Neural progenitor cell (in vitro differentiated cells): ENCODE measurements at regions not wholly inside any gene's neighbourhood (a gene's known extent, or its start where the extent isn't known, plus 50 kb on each side); places are given as distances from the start of the nearest gene placed in this dataset.
"Not testable (repeated sequence)": the region's sequence is repeated elsewhere in the genome, so short reads cannot be mapped to it uniquely, and the experiment has no call there.

Experiments
- DNase-seq: peaks from one replicate; pipeline ENCODE4 v3.0.0-alpha.2; 2016; ENCODE audit warnings: low spot score
- H2AFZ ChIP-seq: fragments of 200-600 bp; sonication (generic); replicated peaks from 2 replicates; pipeline ENCODE4 v1.6.1; 2016; ENCODE audit warnings: antibody characterized with exemption
- H3F3A ChIP-seq: fragments of 200-600 bp; sonication (generic); 2 replicates; pipeline ENCODE4 v1.6.1; 2016; ENCODE audit warnings: antibody characterized with exemption, low read depth
- H3K27ac ChIP-seq: fragments of 200-600 bp; sonication (generic); 2 replicates; pipeline ENCODE4 v1.5.1; 2016; ENCODE audit warnings: mild to moderate bottlenecking
- H3K27me3 ChIP-seq: fragments of 200-600 bp; sonication (generic); 2 replicates; pipeline ENCODE4 v1.6.1; 2016; ENCODE audit warnings: mild to moderate bottlenecking, moderate library complexity
- H3K36me3 ChIP-seq: fragments of 200-600 bp; sonication (generic); 2 replicates; pipeline ENCODE4 v1.5.1; 2016
- H3K4me1 ChIP-seq: fragments of 200-600 bp; sonication (generic); 2 replicates; pipeline ENCODE4 v1.6.1; 2016; ENCODE audit warnings: mixed run types
- H3K4me2 ChIP-seq: fragments of 200-600 bp; sonication (generic); 2 replicates; pipeline ENCODE4 v1.6.1; 2016
- H3K4me3 ChIP-seq: fragments of 200-600 bp; sonication (generic); 2 replicates; pipeline ENCODE4 v1.5.1; 2016
- H3K79me2 ChIP-seq: fragments of 200-600 bp; sonication (generic); 2 replicates; pipeline ENCODE4 v1.6.1; 2016; ENCODE audit warnings: low read depth
- H3K9ac ChIP-seq: fragments of 200-600 bp; sonication (generic); 2 replicates; pipeline ENCODE4 v1.6.1; 2016
- H3K9me3 ChIP-seq: fragments of 200-600 bp; sonication (generic); 2 replicates; pipeline ENCODE4 v1.5.1; 2016; ENCODE audit warnings: low read depth
- H4K20me1 ChIP-seq: fragments of 200-600 bp; sonication (generic); 2 replicates; pipeline ENCODE4 v1.6.1; 2016; ENCODE audit warnings: low read depth
- H3K27ac Mint-ChIP-seq: 3 replicates; pipeline ENCODE4 v1.8.0; 2021; ENCODE audit warnings: mixed read lengths
- H3K27me3 Mint-ChIP-seq: 2 replicates; pipeline ENCODE4 v1.8.0; 2022; ENCODE audit warnings: low read depth, mild to moderate bottlenecking, inconsistent platforms, moderate library complexity, mixed read lengths; ENCODE audit not compliant: insufficient read depth
- H3K36me3 Mint-ChIP-seq: 3 replicates; pipeline ENCODE4 v1.8.0; 2021; ENCODE audit warnings: mixed read lengths
- H3K4me1 Mint-ChIP-seq: 3 replicates; pipeline ENCODE4 v1.8.0; 2021; ENCODE audit warnings: mixed read lengths
- H3K4me3 Mint-ChIP-seq: 3 replicates; pipeline ENCODE4 v1.8.0; 2021; ENCODE audit warnings: mild to moderate bottlenecking, moderate library complexity, mixed read lengths
- H3K9me3 Mint-ChIP-seq: 3 replicates; pipeline ENCODE4 v1.8.0; 2020; ENCODE audit warnings: mixed read lengths
- EZH2 ChIP-seq: fragments of 200-600 bp; sonication (generic); IDR thresholded peaks from 2 replicates; pipeline ENCODE4 v1.6.1; 2017; ENCODE audit warnings: antibody characterized with exemption, mild to moderate bottlenecking, moderate library complexity
- EZH2phosphoT487 ChIP-seq: fragments of 200-600 bp; sonication (generic); IDR thresholded peaks from 2 replicates; pipeline ENCODE4 v1.6.1; 2017; ENCODE audit warnings: antibody characterized with exemption
- TF ChIP-seq, protein P1 (sequence below): fragments of 200-600 bp; sonication (generic); IDR thresholded peaks from 2 replicates; pipeline ENCODE4 v1.5.1; 2017; ENCODE audit warnings: antibody characterized with exemption, mild to moderate bottlenecking

DNA sequence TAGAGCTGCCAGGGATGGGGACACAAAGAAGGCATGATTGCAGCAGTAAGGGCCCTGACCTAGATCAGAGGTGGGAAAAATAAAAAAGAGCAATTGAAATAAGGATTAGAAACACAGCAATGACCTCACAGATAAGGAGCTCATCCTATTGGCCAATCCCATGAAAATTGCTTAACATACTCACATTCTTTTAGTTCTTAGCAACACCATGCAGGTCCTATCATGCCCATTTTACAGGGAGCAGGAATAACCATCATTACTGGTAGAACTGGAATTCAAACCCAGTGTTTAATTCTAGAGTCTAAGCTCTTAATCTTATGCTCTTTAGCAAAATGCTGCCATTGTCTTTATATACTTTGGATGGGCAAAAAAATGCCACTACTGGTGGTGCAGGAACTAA lies 267.7 kb downstream of the RNF144B start:
- H3F3A ChIP-seq, result no peaks in the 10 kb centered on the region
- H3K79me2 ChIP-seq, result no peaks in the 10 kb centered on the region
- no peak for DNase-seq
- no peaks in the 10 kb centered on the region for H3K36me3 Mint-ChIP-seq
- H3K27me3 ChIP-seq, result no peaks in the 10 kb centered on the region
- no peak overlapping the region for H3K4me3 Mint-ChIP-seq
- peaks cover 13% of the 10 kb centered on the region for H3K9me3 Mint-ChIP-seq
- H3K27me3 Mint-ChIP-seq, result no peaks in the 10 kb centered on the region
- H2AFZ ChIP-seq, result no peak overlapping the region
- no peaks in the 10 kb centered on the region for H3K4me1 Mint-ChIP-seq
- no peaks in the 10 kb centered on the region for H4K20me1 ChIP-seq
- no peak overlapping the region for H3K27ac Mint-ChIP-seq
- no peak overlapping the region for H3K27ac ChIP-seq
- no peak overlapping the region for H3K4me2 ChIP-seq
- H3K4me1 ChIP-seq, result no peaks in the 10 kb centered on the region
- H3K9me3 ChIP-seq, result peaks cover 3% of the 10 kb centered on the region
- H3K36me3 ChIP-seq, result no peaks in the 10 kb centered on the region
- no peak overlapping the region for H3K9ac ChIP-seq
- no peak overlapping the region for H3K4me3 ChIP-seq
- TF ChIP-seq, protein P1, sequence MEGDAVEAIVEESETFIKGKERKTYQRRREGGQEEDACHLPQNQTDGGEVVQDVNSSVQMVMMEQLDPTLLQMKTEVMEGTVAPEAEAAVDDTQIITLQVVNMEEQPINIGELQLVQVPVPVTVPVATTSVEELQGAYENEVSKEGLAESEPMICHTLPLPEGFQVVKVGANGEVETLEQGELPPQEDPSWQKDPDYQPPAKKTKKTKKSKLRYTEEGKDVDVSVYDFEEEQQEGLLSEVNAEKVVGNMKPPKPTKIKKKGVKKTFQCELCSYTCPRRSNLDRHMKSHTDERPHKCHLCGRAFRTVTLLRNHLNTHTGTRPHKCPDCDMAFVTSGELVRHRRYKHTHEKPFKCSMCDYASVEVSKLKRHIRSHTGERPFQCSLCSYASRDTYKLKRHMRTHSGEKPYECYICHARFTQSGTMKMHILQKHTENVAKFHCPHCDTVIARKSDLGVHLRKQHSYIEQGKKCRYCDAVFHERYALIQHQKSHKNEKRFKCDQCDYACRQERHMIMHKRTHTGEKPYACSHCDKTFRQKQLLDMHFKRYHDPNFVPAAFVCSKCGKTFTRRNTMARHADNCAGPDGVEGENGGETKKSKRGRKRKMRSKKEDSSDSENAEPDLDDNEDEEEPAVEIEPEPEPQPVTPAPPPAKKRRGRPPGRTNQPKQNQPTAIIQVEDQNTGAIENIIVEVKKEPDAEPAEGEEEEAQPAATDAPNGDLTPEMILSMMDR, result no peak
- no peak for TF ChIP-seq EZH2
- TF ChIP-seq EZH2phosphoT487, result no peak

- Histone ChIP-seq H3F3A (no peaks in the 10 kb centered on the region), H2AFZ (no peak overlapping the region), H3K9me3 (peaks cover 3% of the 10 kb centered on the region), H3K4me2 (no peak overlapping the region), H3K79me2 (no peaks in the 10 kb centered on the region), H3K4me3 (no peak overlapping the region), H3K4me1 (no peaks in the 10 kb centered on the region), H3K36me3 (no peaks in the 10 kb centered on the region), H3K27me3 (no peaks in the 10 kb centered on the region), H3K27ac (no peak overlapping the region), H4K20me1 (no peaks in the 10 kb centered on the region), H3K9ac (no peak overlapping the region)
- DNase-seq, result no peak
- H3K4me1 Mint-ChIP-seq, result no peaks in the 10 kb centered on the region
- H3K9me3 Mint-ChIP-seq, result peaks cover 13% of the 10 kb centered on the region
- H3K27ac Mint-ChIP-seq, result no peak overlapping the region
- no peak overlapping the region for H3K4me3 Mint-ChIP-seq
- TF ChIP-seq EZH2 (no peak), EZH2phosphoT487 (no peak)
- TF ChIP-seq, protein P1, result no peak
- H3K36me3 Mint-ChIP-seq, result no peaks in the 10 kb centered on the region
- H3K27me3 Mint-ChIP-seq, result no peaks in the 10 kb centered on the region
These were observed 269.4 kb downstream of the RNF144B start for GRCh38 chr6:18656506-18656905.

GRCh38 chr6:18659994-18660393 lies 272.8 kb downstream of the RNF144B start:
- not testable (repeated sequence) for H4K20me1 ChIP-seq, H3K4me1 ChIP-seq, H3F3A ChIP-seq, H2AFZ ChIP-seq, H3K36me3 ChIP-seq, H3K4me1 Mint-ChIP-seq, H3K4me3 ChIP-seq, H3K4me3 Mint-ChIP-seq, H3K27ac ChIP-seq, H3K79me2 ChIP-seq, H3K27me3 Mint-ChIP-seq, H3K27me3 ChIP-seq, H3K4me2 ChIP-seq, H3K36me3 Mint-ChIP-seq, H3K9me3 ChIP-seq, DNase-seq, H3K9ac ChIP-seq, H3K27ac Mint-ChIP-seq
- peaks cover 13% of the 10 kb centered on the region for H3K9me3 Mint-ChIP-seq

DNA sequence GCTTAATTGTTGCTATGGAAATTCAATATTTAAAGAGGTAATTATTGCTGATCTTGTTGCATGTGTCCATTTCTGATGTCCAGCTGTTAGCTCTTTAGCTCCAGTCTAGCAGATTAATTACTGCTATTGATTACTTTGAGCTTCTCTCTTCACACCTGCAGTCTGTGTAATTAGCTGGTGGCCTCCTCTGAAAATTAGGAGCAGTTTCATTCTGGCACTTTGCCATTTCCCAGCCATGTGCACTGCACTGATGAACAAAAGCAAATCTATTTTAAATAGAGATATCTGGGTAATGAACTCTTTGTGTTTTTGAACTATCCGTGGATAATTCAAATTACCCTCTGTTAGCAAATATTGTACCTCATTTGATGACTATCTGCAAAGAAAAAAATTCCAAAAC lies 275.9 kb downstream of the RNF144B start:
- Histone ChIP-seq H3K9me3 (peaks cover 3% of the 10 kb centered on the region), H3K4me1 (no peaks in the 10 kb centered on the region), H2AFZ (no peak overlapping the region), H3K4me2 (no peak overlapping the region), H3K27ac (no peak overlapping the region), H3F3A (no peaks in the 10 kb centered on the region), H3K27me3 (no peaks in the 10 kb centered on the region), H3K4me3 (no peak overlapping the region), H3K36me3 (no peaks in the 10 kb centered on the region), H4K20me1 (no peaks in the 10 kb centered on the region), H3K79me2 (no peaks in the 10 kb centered on the region), H3K9ac (no peak overlapping the region)
- Mint-ChIP-seq H3K27me3 (no peaks in the 10 kb centered on the region), H3K27ac (no peak overlapping the region), H3K36me3 (no peaks in the 10 kb centered on the region), H3K9me3 (peaks cover 8% of the 10 kb centered on the region), H3K4me3 (no peak overlapping the region), H3K4me1 (peaks cover 5% of the 10 kb centered on the region)
- no peak for DNase-seq
- TF ChIP-seq EZH2phosphoT487, result no peak
- no peak for TF ChIP-seq EZH2
- TF ChIP-seq, protein P1, result no peak
